ENCODE measurements at regions not wholly inside any gene's neighbourhood (a gene's known extent, or its start where the extent isn't known, plus 50 kb on each side); places are given as distances from the start of the nearest gene placed in this dataset.

DNA sequence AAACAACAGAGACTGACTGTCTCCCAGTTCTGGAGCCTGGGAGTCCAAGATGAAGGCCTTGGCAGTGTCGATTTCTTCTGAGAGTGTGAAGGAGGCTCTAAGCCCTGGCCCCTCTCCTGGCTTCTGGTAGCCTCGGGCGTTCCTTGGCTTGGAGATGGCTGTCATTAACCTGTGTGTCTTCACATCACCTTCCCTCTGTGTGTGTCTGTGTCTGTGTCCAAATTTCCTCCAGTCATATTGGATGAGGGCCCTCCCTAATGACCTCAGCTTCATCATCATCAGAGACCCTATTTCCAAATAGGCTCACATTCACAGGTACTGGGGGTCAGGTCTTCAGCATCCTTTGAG lies 138.3 kb downstream of the TOMM20 start:
- TF ChIP-seq, protein P1, sequence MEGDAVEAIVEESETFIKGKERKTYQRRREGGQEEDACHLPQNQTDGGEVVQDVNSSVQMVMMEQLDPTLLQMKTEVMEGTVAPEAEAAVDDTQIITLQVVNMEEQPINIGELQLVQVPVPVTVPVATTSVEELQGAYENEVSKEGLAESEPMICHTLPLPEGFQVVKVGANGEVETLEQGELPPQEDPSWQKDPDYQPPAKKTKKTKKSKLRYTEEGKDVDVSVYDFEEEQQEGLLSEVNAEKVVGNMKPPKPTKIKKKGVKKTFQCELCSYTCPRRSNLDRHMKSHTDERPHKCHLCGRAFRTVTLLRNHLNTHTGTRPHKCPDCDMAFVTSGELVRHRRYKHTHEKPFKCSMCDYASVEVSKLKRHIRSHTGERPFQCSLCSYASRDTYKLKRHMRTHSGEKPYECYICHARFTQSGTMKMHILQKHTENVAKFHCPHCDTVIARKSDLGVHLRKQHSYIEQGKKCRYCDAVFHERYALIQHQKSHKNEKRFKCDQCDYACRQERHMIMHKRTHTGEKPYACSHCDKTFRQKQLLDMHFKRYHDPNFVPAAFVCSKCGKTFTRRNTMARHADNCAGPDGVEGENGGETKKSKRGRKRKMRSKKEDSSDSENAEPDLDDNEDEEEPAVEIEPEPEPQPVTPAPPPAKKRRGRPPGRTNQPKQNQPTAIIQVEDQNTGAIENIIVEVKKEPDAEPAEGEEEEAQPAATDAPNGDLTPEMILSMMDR (IDR thresholded peaks at IDR 0.05): no peak
- TF ChIP-seq FOSL2 (IDR thresholded peaks at IDR 0.05; ENCODE audit: borderline replicate concordance, low read depth): no peak
- TF ChIP-seq EZH2phosphoT487 (IDR thresholded peaks at IDR 0.05; ENCODE audit: borderline replicate concordance, low read depth): no peak
- TF ChIP-seq TAF1 (IDR thresholded peaks at IDR 0.05; ENCODE audit: borderline replicate concordance, low read depth, low read length): no peak
- no peak for TF ChIP-seq NRF1 (IDR thresholded peaks at IDR 0.05; ENCODE audit: low read depth, low read length)
- TF ChIP-seq, protein P2, sequence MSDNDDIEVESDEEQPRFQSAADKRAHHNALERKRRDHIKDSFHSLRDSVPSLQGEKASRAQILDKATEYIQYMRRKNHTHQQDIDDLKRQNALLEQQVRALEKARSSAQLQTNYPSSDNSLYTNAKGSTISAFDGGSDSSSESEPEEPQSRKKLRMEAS (IDR thresholded peaks at IDR 0.05; ENCODE audit: low read depth): no peak
- no peak for TF ChIP-seq MEF2A (IDR thresholded peaks at IDR 0.05; ENCODE audit: borderline replicate concordance, low read depth)
- TF ChIP-seq SMC3 (IDR thresholded peaks at IDR 0.05; ENCODE audit: low read depth, low read length): no peak
- no peak for TF ChIP-seq EP300 (IDR thresholded peaks at IDR 0.05; ENCODE audit: borderline replicate concordance in 1 of 2, low read depth in 1 of 2, low read length in 1 of 2)
- TF ChIP-seq JUND (IDR thresholded peaks at IDR 0.05): no peak
- no peak for TF ChIP-seq POLR2AphosphoS5 (IDR thresholded peaks at IDR 0.05; ENCODE audit: low read depth, low read length)
- TF ChIP-seq, protein P3, sequence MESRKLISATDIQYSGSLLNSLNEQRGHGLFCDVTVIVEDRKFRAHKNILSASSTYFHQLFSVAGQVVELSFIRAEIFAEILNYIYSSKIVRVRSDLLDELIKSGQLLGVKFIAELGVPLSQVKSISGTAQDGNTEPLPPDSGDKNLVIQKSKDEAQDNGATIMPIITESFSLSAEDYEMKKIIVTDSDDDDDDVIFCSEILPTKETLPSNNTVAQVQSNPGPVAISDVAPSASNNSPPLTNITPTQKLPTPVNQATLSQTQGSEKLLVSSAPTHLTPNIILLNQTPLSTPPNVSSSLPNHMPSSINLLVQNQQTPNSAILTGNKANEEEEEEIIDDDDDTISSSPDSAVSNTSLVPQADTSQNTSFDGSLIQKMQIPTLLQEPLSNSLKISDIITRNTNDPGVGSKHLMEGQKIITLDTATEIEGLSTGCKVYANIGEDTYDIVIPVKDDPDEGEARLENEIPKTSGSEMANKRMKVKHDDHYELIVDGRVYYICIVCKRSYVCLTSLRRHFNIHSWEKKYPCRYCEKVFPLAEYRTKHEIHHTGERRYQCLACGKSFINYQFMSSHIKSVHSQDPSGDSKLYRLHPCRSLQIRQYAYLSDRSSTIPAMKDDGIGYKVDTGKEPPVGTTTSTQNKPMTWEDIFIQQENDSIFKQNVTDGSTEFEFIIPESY (IDR thresholded peaks at IDR 0.05; ENCODE audit: borderline replicate concordance, low read depth): no peak
- TF ChIP-seq GABPA (IDR thresholded peaks at IDR 0.05; ENCODE audit: low read depth): no peak
- TF ChIP-seq, protein P4, sequence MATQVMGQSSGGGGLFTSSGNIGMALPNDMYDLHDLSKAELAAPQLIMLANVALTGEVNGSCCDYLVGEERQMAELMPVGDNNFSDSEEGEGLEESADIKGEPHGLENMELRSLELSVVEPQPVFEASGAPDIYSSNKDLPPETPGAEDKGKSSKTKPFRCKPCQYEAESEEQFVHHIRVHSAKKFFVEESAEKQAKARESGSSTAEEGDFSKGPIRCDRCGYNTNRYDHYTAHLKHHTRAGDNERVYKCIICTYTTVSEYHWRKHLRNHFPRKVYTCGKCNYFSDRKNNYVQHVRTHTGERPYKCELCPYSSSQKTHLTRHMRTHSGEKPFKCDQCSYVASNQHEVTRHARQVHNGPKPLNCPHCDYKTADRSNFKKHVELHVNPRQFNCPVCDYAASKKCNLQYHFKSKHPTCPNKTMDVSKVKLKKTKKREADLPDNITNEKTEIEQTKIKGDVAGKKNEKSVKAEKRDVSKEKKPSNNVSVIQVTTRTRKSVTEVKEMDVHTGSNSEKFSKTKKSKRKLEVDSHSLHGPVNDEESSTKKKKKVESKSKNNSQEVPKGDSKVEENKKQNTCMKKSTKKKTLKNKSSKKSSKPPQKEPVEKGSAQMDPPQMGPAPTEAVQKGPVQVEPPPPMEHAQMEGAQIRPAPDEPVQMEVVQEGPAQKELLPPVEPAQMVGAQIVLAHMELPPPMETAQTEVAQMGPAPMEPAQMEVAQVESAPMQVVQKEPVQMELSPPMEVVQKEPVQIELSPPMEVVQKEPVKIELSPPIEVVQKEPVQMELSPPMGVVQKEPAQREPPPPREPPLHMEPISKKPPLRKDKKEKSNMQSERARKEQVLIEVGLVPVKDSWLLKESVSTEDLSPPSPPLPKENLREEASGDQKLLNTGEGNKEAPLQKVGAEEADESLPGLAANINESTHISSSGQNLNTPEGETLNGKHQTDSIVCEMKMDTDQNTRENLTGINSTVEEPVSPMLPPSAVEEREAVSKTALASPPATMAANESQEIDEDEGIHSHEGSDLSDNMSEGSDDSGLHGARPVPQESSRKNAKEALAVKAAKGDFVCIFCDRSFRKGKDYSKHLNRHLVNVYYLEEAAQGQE (IDR thresholded peaks at IDR 0.05; ENCODE audit: low read depth, low read length): no peak

Measured in SK-N-SH (cell line).